ENCODE measurements at regions not wholly inside any gene's neighbourhood (a gene's known extent, or its start where the extent isn't known, plus 50 kb on each side); places are given as distances from the start of the nearest gene placed in this dataset.

GRCh38 chr4:119788349-119789266, 160.0 kb upstream of the PDE5A start:
- WGBS, 2 donors = 55 to 65% methylated on average over 1 of the region's 1 CpG
- Histone ChIP-seq H3K9me3 (ENCODE audit: control insufficient read depth in 4 of 4, insufficient read depth in 3 of 4, low read length in 3 of 4) (peaks cover 0 to under 1% (median 0%) of the 10 kb centered on the region in 4 donors), H3K36me3 (ENCODE audit: control insufficient read depth in 4 of 4, insufficient read depth in 4 of 4, low read length in 4 of 4) (no peaks in the 10 kb centered on the region), H3K27ac (ENCODE audit: low read depth in 1 of 2, low read length in 1 of 2) (no peak overlapping the region), H3K4me1 (ENCODE audit: control insufficient read depth in 5 of 5, insufficient read depth in 5 of 5, low read length in 5 of 5) (no peaks in the 10 kb centered on the region), H3K9ac (ENCODE audit: insufficient read depth in 1 of 2, low read length in 2 of 2) (no peak overlapping the region), H3K27me3 (ENCODE audit: control insufficient read depth in 3 of 3, insufficient read depth in 3 of 3, low read length in 2 of 3) (no peaks in the 10 kb centered on the region), H3K4me3 (no peak overlapping the region)
- ATAC-seq (ENCODE audit: insufficient read depth, low FRiP score) = no peak
- no peak for TF ChIP-seq CTCF (IDR thresholded peaks at IDR 0.05; ENCODE audit: control extremely low read depth, extremely low read depth)
- DNase-seq = peak in 1 of 3 donors; percentile 19

- H3K27ac ChIP-seq (ENCODE audit: low read depth in 1 of 2, low read length in 1 of 2) = no peak overlapping the region
- no peaks in the 10 kb centered on the region for H3K27me3 ChIP-seq (ENCODE audit: control insufficient read depth in 3 of 3, insufficient read depth in 3 of 3, low read length in 2 of 3)
- no peaks in the 10 kb centered on the region for H3K36me3 ChIP-seq (ENCODE audit: control insufficient read depth in 4 of 4, insufficient read depth in 4 of 4, low read length in 4 of 4)
- peaks cover 0 to 5% (median 0%) of the 10 kb centered on the region in 4 donors for H3K9me3 ChIP-seq (ENCODE audit: control insufficient read depth in 4 of 4, insufficient read depth in 3 of 4, low read length in 3 of 4)
- DNase-seq = peak in 2 of 3 donors; percentile 19 to 47
- H3K4me3 ChIP-seq = no peak overlapping the region
- no peak for TF ChIP-seq CTCF (IDR thresholded peaks at IDR 0.05; ENCODE audit: control extremely low read depth, extremely low read depth)
- H3K9ac ChIP-seq (ENCODE audit: insufficient read depth in 1 of 2, low read length in 2 of 2) = no peak overlapping the region
- no peak for ATAC-seq (ENCODE audit: insufficient read depth, low FRiP score)
- H3K4me1 ChIP-seq (ENCODE audit: control insufficient read depth in 5 of 5, insufficient read depth in 5 of 5, low read length in 5 of 5) = no peaks in the 10 kb centered on the region
Observed at GRCh38 chr4:119785963-119786362, 157.4 kb upstream of the PDE5A start.

- Histone ChIP-seq H3K36me3 (ENCODE audit: control insufficient read depth in 4 of 4, insufficient read depth in 4 of 4, low read length in 4 of 4) (no peaks in the 10 kb centered on the region), H3K9me3 (ENCODE audit: control insufficient read depth in 4 of 4, insufficient read depth in 3 of 4, low read length in 3 of 4) (peaks cover 0 to 5% (median 0%) of the 10 kb centered on the region in 4 donors), H3K27ac (ENCODE audit: low read depth in 1 of 2, low read length in 1 of 2) (no peak overlapping the region), H3K4me3 (no peak overlapping the region), H3K4me1 (ENCODE audit: control insufficient read depth in 5 of 5, insufficient read depth in 5 of 5, low read length in 5 of 5) (no peaks in the 10 kb centered on the region), H3K9ac (ENCODE audit: insufficient read depth in 1 of 2, low read length in 2 of 2) (no peak overlapping the region), H3K27me3 (ENCODE audit: control insufficient read depth in 3 of 3, insufficient read depth in 3 of 3, low read length in 2 of 3) (no peaks in the 10 kb centered on the region)
- WGBS, 2 donors = 89 to 93% methylated on average over 4 of the region's 4 CpGs
- no peak for TF ChIP-seq CTCF (IDR thresholded peaks at IDR 0.05; ENCODE audit: control extremely low read depth, extremely low read depth)
- DNase-seq (no peak), ATAC-seq (ENCODE audit: insufficient read depth, low FRiP score) (no peak)
Observed at GRCh38 chr4:119783189-119783983, 154.8 kb upstream of the PDE5A start.
